ENCODE measurements at regions not wholly inside any gene's neighbourhood (a gene's known extent, or its start where the extent isn't known, plus 50 kb on each side); places are given as distances from the start of the nearest gene placed in this dataset.
"Not testable (repeated sequence)": the region's sequence is repeated elsewhere in the genome, so short reads cannot be mapped to it uniquely, and the experiment has no call there.

GRCh38 chr5:174610968-174611367, 113.4 kb upstream of the MSX2 start:
- DNase-seq = no peak

- no peak for DNase-seq
Measured at GRCh38 chr5:174612686-174613085, 111.7 kb upstream of the MSX2 start.

DNA sequence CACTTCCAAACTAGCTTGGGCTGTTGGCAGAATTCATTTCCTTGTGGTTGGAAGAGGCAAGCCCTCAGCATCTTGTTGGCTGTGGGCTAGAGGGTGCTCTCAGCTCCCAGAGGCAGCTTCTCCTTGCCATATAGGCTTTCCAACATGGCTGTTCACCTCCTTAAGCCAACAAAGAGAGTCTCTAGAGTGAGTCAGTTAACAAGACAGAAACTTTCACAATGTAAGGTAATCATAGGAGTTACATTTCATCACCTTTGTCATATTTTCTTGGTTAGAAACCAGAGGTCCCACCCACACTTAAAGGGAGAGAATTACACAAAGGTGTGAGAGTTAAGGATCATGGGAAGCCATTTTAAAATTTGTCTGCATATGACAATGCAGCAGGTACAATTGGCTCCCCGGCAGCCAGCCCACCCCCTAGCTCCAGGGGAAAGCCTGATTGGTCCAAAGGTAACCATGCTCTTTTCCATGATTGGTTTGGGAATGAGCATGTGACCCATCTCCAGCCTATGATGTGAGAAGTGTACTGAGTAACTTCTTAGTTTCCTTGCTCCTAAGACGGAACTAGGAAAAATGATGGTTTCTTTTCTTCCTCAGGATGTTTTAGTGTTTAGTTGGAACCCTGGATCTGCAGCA, 109.8 kb upstream of the MSX2 start:
- DNase-seq = no peak

GRCh38 chr5:174616036-174616435, 108.3 kb upstream of the MSX2 start:
- no peak for DNase-seq

GRCh38 chr5:174617285-174617684, 107.1 kb upstream of the MSX2 start:
- no peak for DNase-seq

- DNase-seq = no peak
Measured at GRCh38 chr5:174617910-174618309, 106.5 kb upstream of the MSX2 start.

- no peak for DNase-seq
Measured at GRCh38 chr5:174618589-174618988, 105.8 kb upstream of the MSX2 start.

- no peak for DNase-seq
Measured at GRCh38 chr5:174622067-174622466, 102.3 kb upstream of the MSX2 start.

GRCh38 chr5:174623018-174623417, 101.4 kb upstream of the MSX2 start:
- no peak for DNase-seq

- DNase-seq = no peak
Measured at GRCh38 chr5:174623433-174624019, 100.9 kb upstream of the MSX2 start.

- no peak for DNase-seq
Measured at GRCh38 chr5:174624733-174625522, 99.5 kb upstream of the MSX2 start.

DNA sequence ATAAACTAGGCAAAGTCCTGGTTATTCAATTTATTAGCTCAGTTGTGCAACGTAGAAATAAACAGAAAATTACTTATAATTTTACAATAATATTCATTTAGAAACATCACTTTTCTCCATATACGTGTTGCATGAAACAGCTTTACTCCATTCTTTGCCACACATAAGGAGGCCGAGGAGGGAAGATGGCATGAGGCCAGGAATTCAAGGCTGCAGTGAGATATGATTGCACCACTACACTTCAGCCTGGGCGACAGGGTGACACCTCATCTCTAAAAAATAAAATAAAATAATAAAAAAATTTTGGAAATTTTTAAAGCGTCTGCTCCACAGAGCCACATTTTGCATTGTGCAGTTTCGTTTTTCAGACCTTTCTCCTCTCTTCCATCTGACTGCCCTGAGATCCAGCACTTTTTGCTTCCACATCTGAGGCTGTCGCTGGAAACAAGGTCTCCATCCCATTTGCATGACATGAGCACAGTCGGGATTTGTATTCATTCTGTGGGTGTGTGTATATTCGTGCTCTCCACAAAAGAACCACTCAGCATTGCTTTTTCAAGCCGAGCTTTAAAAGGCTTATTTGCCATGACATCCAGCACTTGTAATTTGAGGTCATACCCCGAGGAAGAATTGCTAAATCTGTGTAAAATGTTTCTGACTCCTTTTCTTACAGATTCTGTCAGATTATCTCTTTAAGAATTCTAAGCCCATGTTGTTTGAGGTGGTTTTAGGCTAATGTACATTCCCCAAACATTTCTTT, 98.6 kb upstream of the MSX2 start:
- DNase-seq = no peak

DNA sequence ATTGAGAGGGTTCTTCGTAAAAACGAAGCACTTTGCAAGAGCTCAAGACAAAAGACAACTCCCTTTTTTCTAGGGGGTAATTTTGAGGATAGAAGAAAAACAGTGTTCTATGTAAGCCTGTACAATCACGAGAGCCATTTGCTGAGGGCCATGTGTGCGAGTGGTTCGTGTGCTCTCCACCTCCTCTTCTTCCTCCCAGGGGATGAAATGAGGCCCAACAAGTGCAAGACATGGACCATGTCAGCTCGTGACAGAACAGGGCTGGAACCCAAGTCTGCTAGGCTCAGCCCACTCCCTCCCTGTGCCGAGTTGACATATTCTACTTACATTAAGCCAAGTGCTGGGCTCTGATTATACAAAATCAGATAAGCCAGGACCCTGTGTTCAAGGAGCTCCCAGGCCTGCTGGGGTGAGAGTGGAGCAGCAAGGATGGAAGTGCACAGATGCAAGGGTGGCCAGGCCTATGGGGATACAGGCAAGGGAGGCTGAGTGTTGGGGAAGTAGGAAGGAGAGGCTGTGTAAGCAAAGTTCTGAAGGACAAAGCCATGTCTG, 97.9 kb upstream of the MSX2 start:
- no peak for DNase-seq

DNA sequence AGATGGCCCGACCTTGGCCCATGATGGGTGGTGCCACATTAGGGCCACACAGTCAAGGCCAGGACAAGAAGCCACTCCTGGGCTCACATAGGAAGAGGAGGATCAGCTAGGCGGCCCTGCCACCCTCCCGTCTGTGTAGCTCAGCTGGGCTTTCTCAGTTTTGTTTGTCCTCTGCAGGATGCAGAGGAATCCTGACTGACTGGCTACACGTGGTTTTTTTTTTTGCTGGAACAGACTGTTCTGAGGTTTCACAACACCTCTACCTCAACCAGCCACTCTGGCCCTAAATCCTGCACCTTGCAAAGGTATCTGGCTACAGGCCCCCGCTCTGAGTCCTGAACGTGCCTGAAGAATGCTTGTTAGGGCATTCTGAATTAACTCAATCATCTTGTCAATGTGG, 88.3 kb upstream of the MSX2 start:
- DNase-seq = no peak

DNA sequence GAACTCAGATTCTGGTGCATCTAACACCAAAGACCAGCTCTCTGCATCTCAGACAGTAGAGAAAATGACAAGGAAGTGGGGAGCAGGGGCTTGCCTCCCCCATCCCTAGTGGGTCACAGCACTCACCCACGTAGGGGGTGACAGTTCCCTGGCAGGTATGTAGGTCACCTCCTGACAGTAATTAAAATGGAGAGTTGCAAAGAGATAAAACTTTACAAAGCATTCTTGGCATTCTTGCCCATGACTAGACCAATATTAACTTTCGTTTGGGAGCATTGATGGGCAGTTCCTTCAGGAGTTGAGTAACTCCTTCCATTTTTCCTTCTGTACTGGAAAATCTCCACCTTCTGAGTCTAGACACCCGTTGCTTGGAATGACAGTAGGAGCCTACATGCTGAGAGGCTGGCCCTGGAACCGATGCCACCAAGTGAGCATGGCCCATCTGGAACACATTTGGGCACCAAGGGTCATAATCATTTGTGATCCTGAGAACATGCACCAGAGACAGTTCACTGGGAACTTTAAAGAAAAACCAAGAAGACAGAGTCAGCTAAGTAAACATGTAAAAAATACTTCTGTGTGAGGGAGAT, 81.5 kb upstream of the MSX2 start:
- no peak for DNase-seq

- no peak for DNase-seq
Measured at GRCh38 chr5:174644436-174644835, 79.9 kb upstream of the MSX2 start.

- DNase-seq = no peak
Measured at GRCh38 chr5:174644923-174645322, 79.5 kb upstream of the MSX2 start.

GRCh38 chr5:174645677-174646076, 78.7 kb upstream of the MSX2 start:
- no peak for DNase-seq

- not testable (repeated sequence) for DNase-seq
Measured at GRCh38 chr5:174648618-174649017, 75.8 kb upstream of the MSX2 start.

- no peak for DNase-seq
Measured at GRCh38 chr5:174649391-174649790, 75.0 kb upstream of the MSX2 start.

DNA sequence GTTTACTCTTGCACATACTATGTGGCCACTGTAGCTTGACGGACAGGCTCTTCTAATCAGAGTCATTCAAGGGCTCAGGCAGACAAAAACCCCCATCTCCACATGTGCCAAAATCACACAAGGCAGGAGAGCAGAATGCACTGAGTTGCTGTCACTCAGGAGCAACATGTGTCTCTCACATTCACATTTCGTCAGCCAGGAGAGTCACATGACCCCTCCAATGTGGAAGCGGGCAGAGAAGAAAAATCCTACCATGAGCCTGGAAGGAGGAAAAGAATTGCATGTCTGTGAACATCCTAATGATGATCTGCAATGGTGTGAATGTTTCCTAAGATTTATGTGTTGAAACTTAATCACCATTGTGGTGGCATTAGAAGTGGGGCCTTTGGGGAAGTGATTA, 69.9 kb upstream of the MSX2 start:
- DNase-seq = no peak

DNA sequence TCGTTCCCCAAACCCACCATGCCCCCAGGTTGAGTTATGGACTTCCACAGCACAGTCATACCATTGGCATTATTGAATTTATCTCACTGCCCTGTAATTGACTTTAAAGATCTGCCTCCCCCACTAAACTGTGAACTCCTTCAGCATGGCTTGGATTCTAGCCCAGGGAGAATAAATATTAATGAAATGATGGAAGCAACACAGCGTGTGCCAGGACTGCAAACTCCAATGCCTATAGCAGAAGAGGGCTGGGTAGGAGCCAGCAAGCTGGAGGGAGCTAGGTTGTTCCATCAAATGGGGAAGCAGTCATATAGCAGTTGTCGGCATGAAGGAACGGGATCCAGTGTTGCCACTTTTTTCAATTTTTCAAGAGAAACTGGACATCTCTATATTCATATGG, 69.0 kb upstream of the MSX2 start:
- no peak for DNase-seq
